Body of pancreas (tissue), 4 donors: ENCODE measurements at regions not wholly inside any gene's neighbourhood (a gene's known extent, or its start where the extent isn't known, plus 50 kb on each side); places are given as distances from the start of the nearest gene placed in this dataset.

Experiments used
- ATAC-seq: fragments of 150-250 bp; one replicate; pipeline ENCODE4 v1.9.1; 2016
- DNase-seq, 4 donors: peaks; one replicate each; pipeline ENCODE4 v3.0.0-alpha.2; 2019
- H3K27ac ChIP-seq, 4 donors: fragments of 200-600 bp; sonication (generic); 1 replicate in 3 of 4; 2 replicates in 1 of 4; pipeline versions ENCODE4 v1.5.1 to v1.6.1; 2016 to 2019; ENCODE audit warnings: mild to moderate bottlenecking in 1 of 4, mixed read lengths in 1 of 4, moderate library complexity in 1 of 4
- H3K27me3 ChIP-seq, 2 donors: fragments of 200-600 bp; sonication (generic); one replicate each; pipeline ENCODE4 v1.6.0; 2016; ENCODE audit warnings: mild to moderate bottlenecking in 1 of 2
- H3K36me3 ChIP-seq, 2 donors: fragments of 200-600 bp; sonication (generic); replicated peaks in 1 of 2; 2 replicates each; pipeline ENCODE4 v1.5.1; 2016; ENCODE audit warnings: low read depth in 2 of 2; ENCODE audit not compliant: insufficient read depth in 1 of 2
- H3K4me1 ChIP-seq: fragments of 200-600 bp; sonication (generic); one replicate; pipeline ENCODE4 v1.6.0; 2016
- H3K4me3 ChIP-seq, 2 donors: fragments of 200-600 bp; sonication (generic); 1 replicate in 1 of 2; 2 replicates in 1 of 2; pipeline ENCODE4 v1.5.1; 2016 to 2019
- H3K9me3 ChIP-seq, 3 donors: fragments of 200-600 bp; sonication (generic); 1 replicate in 2 of 3; 2 replicates in 1 of 3; pipeline ENCODE4 v1.5.1; 2016
- POLR2A ChIP-seq, 3 donors: fragments of 450-650 bp; IDR thresholded peaks; one replicate each; pipeline ENCODE4 v1.6.1; 2016; ENCODE audit warnings: antibody characterized with exemption in 3 of 3, mild to moderate bottlenecking in 2 of 3
- WGBS, 2 donors: methylation state at CpG; one replicate each; pipeline ENCODE4 v1.1.5; 2017; 5-methylcytosine and 5-hydroxymethylcytosine counted together
- intact Hi-C: fragments of 100-400 bp; cut with DNase I; formaldehyde crosslinking; loops from one replicate; pipeline ENCODE4 v1.15.1; 2023
- TF ChIP-seq, protein P1 (sequence below), 7 experiments: fragments of 450-650 bp in 4 of 7; fragments of 200-600 bp in 3 of 7; sonication (generic) in 3 of 7; IDR thresholded peaks; one replicate each; pipeline ENCODE4 v1.5.1; 2016 to 2019; ENCODE audit warnings: antibody characterized with exemption in 7 of 7

DNA sequence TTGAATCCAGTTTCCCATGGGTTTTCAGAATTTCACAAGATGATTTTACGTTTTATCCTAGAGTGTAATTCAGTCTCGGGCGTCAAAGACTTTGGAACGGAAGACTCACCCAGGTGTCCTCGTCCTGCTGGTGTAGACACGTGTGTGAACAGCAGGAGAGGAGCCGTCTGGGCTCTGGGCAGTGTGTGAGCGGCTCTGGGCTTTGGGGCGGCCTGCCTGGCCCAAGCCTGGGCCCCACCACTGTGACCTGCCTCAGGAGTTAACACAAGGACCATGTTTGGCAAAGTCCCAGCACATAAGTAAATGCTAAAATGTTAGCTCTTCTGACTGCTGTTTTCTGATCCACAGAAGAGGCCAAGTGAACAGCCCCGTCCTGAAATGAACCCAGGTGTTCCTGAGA is 1093.3 kb downstream of the BRD1 start:
- Histone ChIP-seq H3K4me1 (no peaks in the 10 kb centered on the region), H3K27me3 (no peaks in the 10 kb centered on the region), H3K9me3 (no peaks in the 10 kb centered on the region), H3K36me3 (no peaks in the 10 kb centered on the region), H3K27ac (no peak overlapping the region), H3K4me3 (no peak overlapping the region)
- DNase-seq, result no peak
- WGBS, 2 donors, result 72 to 83% methylated on average over 9 to 10 of the region's 10 CpGs
- no peak for TF ChIP-seq POLR2A (IDR thresholded peaks at IDR 0.05)
- TF ChIP-seq, protein P1, sequence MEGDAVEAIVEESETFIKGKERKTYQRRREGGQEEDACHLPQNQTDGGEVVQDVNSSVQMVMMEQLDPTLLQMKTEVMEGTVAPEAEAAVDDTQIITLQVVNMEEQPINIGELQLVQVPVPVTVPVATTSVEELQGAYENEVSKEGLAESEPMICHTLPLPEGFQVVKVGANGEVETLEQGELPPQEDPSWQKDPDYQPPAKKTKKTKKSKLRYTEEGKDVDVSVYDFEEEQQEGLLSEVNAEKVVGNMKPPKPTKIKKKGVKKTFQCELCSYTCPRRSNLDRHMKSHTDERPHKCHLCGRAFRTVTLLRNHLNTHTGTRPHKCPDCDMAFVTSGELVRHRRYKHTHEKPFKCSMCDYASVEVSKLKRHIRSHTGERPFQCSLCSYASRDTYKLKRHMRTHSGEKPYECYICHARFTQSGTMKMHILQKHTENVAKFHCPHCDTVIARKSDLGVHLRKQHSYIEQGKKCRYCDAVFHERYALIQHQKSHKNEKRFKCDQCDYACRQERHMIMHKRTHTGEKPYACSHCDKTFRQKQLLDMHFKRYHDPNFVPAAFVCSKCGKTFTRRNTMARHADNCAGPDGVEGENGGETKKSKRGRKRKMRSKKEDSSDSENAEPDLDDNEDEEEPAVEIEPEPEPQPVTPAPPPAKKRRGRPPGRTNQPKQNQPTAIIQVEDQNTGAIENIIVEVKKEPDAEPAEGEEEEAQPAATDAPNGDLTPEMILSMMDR (IDR thresholded peaks at IDR 0.05), result no peak
- intact Hi-C loops, result no loop called here
- ATAC-seq, result no peak

DNA sequence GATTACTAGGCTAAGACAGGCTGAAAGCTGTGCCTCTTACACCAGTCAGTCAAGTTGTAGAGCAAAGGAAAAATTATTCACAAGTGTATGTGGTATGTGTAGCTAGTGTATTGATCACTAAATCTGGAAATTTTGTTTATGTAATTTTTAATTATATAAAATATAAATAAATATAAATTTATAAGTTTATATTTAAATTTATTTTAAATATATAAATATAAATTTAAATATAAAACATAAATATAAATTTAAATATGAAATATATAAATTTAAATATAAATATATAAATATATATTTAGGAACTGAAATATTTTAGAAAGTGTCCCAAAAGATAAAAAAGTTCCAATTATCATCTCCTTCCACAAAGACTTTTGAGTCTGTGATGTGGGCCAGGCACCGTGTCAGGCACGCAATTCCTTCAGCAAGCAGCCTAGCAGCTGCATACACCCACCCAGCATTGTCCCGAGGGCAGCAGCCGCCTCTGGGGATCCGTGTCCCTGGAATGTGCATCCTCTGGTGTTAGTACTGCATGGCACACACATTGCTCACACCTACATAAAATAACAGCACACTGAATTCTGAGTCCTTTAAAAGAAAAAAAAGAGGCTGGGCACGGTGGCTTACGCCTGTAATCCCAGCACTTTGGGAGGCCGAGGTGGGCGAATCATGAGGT is 1098.0 kb downstream of the BRD1 start:
- WGBS, 2 donors, result 87% methylated on average over 9 of the region's 9 CpGs
- ATAC-seq, result no peak
- Histone ChIP-seq H3K27me3 (no peaks in the 10 kb centered on the region), H3K36me3 (no peaks in the 10 kb centered on the region), H3K27ac (no peak overlapping the region), H3K9me3 (no peaks in the 10 kb centered on the region), H3K4me1 (no peaks in the 10 kb centered on the region), H3K4me3 (no peak overlapping the region)
- intact Hi-C loops, result no loop called here
- no peak for DNase-seq
- no peak for TF ChIP-seq POLR2A (IDR thresholded peaks at IDR 0.05)
- TF ChIP-seq, protein P1 (IDR thresholded peaks at IDR 0.05), result no peak

DNA sequence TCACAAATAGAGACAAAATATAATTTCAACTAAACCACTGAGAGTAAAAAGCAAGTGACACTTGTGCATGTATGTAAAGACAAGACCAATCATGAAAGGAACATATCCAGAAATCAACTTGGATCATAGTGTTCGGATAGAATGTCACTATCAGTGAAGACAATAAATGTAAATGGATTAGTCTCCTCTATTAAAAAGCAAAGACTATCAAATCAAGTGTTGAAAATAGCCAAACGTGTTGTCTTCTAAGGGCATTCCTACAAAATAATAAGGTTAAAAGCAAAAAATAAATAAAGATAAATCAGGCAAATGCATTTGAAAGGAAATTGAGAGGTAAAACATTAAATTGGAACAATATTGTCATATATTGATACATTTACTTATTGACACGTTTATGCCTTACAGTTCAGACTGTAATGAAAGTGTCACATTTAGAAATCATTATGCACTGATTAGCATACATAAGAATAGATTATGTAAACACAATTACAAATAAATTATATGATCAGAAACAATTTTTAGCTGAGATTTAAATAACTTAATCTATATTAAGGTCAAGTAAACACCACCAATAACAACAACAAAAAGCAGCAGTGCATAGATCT is 1100.1 kb downstream of the BRD1 start:
- 70 to 73% methylated on average over 3 of the region's 3 CpGs for WGBS, 2 donors
- intact Hi-C loops, result no loop called here
- no peaks in the 10 kb centered on the region for H3K9me3 ChIP-seq
- no peak overlapping the region for H3K27ac ChIP-seq
- no peak overlapping the region for H3K4me3 ChIP-seq
- no peaks in the 10 kb centered on the region for H3K36me3 ChIP-seq
- no peak for DNase-seq
- ATAC-seq, result no peak
- TF ChIP-seq, protein P1 (IDR thresholded peaks at IDR 0.05), result no peak
- TF ChIP-seq POLR2A (IDR thresholded peaks at IDR 0.05), result no peak
- no peaks in the 10 kb centered on the region for H3K27me3 ChIP-seq
- H3K4me1 ChIP-seq, result no peaks in the 10 kb centered on the region

DNA sequence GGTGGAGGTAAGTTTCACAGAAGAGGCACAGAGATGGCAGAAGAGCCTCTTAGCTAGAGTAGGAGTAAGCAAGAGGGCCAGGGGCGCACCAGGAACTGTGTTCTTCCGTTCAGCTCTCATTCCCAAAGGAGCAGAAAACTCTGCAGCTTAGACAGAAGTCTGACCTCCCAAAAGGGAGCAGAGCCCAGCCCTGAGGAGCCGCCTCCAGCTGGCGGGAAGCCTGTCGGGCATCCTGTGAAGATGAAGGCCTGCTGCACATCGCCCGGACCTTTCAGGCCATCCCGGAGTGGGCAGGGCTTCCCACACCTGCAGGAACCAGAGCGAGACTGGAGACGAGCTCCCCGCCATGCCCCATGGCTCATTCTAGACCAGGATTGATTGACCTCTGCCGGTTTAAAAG is 1102.8 kb downstream of the BRD1 start:
- TF ChIP-seq POLR2A (IDR thresholded peaks at IDR 0.05), result no peak
- TF ChIP-seq, protein P1 (IDR thresholded peaks at IDR 0.05), result no peak
- DNase-seq (no peak), ATAC-seq (no peak)

DNA sequence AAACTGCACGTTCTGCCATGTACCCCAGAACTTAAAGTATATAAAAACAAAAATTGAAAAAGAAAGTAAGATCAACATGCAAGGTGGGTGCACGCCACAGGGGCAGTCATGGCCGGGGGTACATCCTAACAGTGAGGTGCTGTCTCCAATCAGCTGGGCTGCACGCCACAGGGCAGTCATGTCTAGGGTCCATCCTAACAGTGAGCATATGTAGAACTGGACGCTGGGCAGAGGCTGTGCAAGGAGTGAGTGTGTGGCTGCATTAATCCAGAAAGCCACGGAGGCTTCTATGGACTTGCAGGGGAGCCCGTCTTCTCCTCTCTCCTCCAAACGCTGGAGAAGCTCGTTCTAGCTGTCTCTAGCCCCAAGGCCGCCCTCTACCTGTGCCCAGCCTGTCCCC is 1105.0 kb downstream of the BRD1 start:
- no peak for ATAC-seq
- H3K4me3 ChIP-seq, result no peak overlapping the region
- no peaks in the 10 kb centered on the region for H3K9me3 ChIP-seq
- H3K27me3 ChIP-seq, result no peaks in the 10 kb centered on the region
- peaks cover 27% of the 10 kb centered on the region for H3K4me1 ChIP-seq
- intact Hi-C loops, result no loop called here
- H3K27ac ChIP-seq, result no peak overlapping the region
- no peak for TF ChIP-seq POLR2A (IDR thresholded peaks at IDR 0.05)
- TF ChIP-seq, protein P1 (IDR thresholded peaks at IDR 0.05), result no peak
- no peak for DNase-seq
- WGBS, 2 donors, result 71 to 80% methylated on average over 10 of the region's 10 CpGs
- H3K36me3 ChIP-seq, result no peaks in the 10 kb centered on the region

More for the DNA sequence above, 1102.8 kb downstream of the BRD1 start:
- no peaks in the 10 kb centered on the region for H3K27me3 ChIP-seq
- H3K4me1 ChIP-seq, result peaks cover 18% of the 10 kb centered on the region
- H3K27ac ChIP-seq, result no peak overlapping the region
- no peaks in the 10 kb centered on the region for H3K36me3 ChIP-seq
- intact Hi-C loops, result no loop called here
- no peaks in the 10 kb centered on the region for H3K9me3 ChIP-seq
- no peak overlapping the region for H3K4me3 ChIP-seq
- WGBS, 2 donors, result 73 to 80% methylated on average over 6 to 12 of the region's 12 CpGs
